GM21717 (cell line): ENCODE measurements at regions not wholly inside any gene's neighbourhood (a gene's known extent, or its start where the extent isn't known, plus 50 kb on each side); places are given as distances from the start of the nearest gene placed in this dataset.
"Not testable (repeated sequence)": the region's sequence is repeated elsewhere in the genome, so short reads cannot be mapped to it uniquely, and the experiment has no call there.

Source experiments
- ATAC-seq: cut with Tn5 transposase; IDR thresholded peaks from one replicate; pipeline ENCODE4 v1.9.1; 2021; ENCODE audit warnings: mild to moderate bottlenecking, moderate library complexity; ENCODE audit not compliant: unreplicated experiment

DNA sequence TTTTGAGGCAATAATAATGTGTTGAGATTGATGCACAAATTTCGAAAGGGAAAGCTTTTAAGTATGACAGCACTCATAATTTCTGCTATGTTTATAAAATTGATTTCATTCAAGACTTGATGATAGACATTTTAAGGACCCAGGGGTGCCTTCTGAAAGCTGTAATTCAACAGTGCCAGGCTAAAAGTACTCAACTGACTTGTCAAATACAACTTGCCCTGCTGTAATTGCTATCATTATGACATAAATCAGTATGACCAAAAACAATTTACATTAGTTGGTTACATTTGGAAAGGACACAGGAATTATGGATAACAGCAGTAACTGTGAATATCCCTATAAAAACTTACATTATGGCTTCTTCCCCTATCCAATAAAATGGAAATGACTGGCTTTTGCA, 178.9 kb downstream of the MMUT start:
- no peak for ATAC-seq

- ATAC-seq: not testable (repeated sequence)
Measured at GRCh38 chr6:49274809-49275769, 188.0 kb downstream of the MMUT start.

DNA sequence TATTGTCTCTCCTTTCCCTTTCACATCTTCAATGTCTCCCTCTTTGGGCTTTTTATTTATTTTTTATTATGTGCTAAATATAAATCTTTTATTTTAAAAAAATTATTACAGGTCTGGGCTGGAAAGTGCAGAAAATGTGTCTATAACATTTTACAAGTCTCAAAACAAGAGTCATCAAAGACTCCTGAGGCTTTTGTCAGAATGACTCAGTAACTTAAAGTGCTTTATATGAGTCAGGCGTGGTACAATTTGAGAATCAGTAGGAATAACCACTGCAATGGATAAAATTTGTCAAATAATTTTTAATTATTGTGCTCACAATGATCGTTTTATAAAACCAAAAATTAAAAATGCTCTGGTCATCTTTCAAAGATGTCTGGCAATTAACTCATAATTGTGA, 193.9 kb downstream of the MMUT start:
- ATAC-seq: no peak

- ATAC-seq: no peak
Measured at GRCh38 chr6:49264909-49265308, 198.1 kb downstream of the MMUT start.

DNA sequence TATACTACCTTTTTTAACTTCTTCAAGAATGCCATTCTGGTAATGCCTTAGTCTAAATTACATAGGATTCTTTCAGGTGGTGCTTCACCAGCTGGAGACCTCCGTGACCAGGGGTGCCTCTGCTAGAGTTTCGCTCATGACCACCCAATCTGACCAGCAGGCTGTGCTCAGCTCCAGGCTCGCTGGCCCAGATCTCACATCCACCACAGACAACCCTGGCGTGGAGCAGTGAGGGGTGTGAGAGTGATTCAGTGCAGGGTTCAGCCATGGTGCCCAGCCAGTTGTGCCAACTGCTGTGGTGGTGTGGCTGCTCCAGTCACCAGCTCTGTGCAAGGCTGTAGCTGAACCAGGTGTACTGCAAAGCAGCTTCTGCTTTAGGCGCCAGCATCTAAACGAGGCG, 198.6 kb downstream of the MMUT start:
- no peak for ATAC-seq

- ATAC-seq: no peak
Measured at GRCh38 chr6:49257549-49257948, 205.5 kb downstream of the MMUT start.

GRCh38 chr6:49255335-49255734, 207.7 kb downstream of the MMUT start:
- no peak for ATAC-seq

- no peak for ATAC-seq
Measured at GRCh38 chr6:49252901-49253300, 210.2 kb downstream of the MMUT start.

DNA sequence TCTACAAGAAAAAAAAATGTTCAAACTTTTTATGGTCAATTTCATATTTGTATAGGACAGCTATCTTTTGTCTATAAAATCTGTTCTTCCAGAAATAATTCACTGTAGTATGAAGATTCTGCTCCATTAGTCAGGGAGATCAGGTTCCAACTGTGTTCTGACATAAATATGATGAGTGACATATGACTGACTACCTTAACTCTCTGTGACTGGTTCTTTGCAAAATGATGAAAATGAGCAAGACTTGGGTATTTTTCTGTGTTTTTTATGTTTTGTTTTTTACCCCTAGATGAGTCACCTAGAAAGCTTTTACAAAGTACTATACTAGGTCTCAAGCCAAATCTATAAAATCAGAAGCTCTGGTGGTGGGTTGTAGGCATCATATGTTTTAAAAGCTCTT, 229.6 kb downstream of the MMUT start:
- ATAC-seq: no peak

DNA sequence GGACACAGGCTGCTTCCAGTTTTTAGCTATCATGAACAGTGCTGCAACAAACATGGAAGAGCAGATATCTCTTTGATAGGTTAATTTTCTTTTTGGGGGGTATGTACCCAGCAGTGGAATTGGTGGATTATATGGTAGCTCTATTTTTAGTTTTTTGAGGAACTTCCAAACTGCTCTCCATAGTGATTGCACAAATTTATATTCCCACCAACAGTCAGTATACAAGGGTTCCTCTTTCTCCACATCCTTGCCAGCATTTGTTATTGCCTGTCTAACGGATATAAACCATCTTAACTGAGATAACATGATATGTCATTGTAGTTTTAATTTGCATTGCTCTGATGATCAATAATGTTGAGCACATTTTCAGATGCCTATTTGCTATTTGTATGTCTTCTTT, 237.6 kb downstream of the MMUT start:
- no peak for ATAC-seq

- no peak for ATAC-seq
Measured at GRCh38 chr6:49220293-49220692, 242.8 kb downstream of the MMUT start.

DNA sequence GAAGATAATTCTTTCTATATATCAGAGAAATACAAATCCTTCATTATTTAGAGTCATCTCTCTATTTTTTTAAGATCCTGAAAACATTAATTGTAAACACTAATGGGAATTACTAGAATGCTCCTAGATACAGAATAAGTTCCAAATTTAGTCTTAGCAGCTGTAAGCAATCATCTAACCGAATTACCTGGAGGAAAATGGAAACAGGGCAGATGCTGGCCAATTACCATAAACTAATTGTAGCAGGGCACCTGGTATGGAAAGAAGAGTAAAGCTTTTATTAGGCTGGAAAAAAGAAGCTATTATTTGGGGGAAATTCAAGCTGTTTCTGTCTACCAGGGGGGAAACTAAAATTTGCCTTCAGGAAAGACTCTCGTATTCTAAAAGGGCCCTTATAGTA, 257.5 kb downstream of the MMUT start:
- ATAC-seq: no peak

DNA sequence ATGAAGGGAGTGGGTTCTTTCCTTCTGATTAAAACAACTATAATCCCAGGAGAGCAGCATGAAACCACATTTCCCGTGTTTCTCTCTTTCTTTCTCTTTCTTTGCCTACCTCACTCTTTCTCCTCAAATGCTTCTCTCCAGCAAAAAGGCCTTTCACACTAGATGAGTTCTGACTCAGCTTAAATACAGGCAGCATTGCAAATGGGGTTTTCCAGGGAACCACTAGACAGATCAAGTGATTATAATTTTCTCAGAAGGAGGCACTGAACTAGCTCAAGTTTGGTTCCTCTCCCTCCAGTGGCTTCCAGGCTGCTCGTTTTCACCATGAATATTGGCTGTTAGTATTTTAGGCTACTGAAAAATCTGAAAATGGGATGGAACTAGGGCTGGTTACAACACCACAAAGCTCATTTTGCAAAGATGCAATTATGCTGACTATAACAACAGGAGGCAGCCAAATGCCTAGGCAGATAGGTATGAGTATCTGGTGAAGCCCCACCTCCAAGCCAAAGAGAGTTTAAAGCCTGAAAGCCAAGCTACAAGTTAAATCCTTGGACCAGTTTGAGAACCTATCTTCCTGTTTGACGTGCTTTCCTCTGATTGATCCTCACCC, 260.0 kb downstream of the MMUT start:
- ATAC-seq: no peak

- ATAC-seq: no peak
Measured at GRCh38 chr6:49198015-49198414, 265.0 kb downstream of the MMUT start.

DNA sequence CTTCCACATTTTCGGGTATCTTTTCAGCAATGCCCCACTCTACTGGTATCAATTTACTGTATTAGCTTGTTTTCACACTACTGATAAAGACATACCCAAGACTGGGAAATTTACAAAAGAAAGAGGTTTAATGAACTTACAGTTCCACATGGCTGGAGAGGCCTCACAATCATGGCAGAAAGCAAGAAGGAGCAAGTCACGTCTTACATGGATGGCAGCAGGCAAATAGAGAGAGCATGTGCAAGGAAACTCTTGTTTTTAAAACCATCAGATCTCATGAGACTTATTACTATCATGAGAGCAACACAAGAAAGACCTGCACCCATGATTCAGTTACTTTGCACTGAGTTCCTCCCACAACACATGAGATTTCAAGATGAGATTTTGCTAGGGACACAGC, 300.7 kb downstream of the MMUT start:
- not testable (repeated sequence) for ATAC-seq

GRCh38 chr6:49155316-49155715, 307.7 kb downstream of the MMUT start:
- no peak for ATAC-seq

DNA sequence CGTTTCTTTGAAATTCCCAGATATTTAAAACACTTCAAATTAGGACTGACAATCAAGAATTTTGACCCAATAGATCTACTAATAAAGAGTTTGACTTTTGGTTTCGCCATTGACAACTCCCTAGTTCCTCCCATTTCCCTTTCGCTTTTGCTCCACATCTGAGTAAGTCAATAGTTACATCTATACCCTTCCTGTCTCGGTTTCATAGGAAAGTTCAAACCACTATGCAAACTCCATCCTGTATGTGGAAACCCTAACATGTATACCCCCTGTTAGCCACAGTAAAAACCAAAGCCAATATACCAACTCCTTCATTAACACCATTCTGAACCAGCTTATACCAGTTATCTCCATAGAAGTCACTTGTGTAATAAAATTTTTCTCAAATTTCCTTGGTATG, 311.1 kb downstream of the MMUT start:
- ATAC-seq: no peak

DNA sequence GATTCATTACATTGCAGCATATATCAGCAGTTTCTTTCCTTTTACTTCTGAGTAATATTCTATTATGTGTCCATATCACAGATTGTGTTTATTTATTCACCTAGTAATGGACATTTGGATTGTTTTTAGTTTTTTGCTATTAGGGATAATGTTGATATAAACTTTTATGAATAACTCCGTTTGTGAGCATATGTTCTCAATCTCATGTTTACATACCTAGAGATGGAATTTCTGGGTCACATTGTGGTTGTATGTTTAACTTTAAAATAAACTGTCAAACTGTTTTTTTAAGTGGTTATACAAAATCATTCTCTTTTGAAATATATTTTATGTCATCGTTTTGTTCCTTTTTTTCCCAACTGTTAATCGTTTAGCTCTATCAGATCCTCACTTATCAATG, 311.6 kb downstream of the MMUT start:
- no peak for ATAC-seq

DNA sequence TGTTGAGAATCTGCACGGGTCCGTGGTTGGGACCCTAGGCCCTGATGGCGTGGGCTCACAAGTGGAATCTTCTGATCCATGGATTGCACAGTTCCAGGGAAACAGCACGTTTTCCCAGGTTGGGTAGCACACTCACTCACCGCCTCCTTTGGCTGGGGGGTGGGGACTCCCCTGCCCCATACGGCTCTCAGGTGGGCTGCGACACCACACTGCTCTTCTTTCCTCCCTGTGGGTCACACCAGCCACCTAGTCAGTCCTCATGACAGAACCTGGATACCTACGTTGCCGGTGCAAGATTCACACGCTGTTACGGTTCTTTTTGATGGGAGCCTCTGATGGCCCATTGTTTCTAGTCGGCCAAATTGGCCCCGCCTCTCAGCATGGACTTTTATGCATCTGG, 312.0 kb downstream of the MMUT start:
- ATAC-seq: no peak

GRCh38 chr6:49145280-49145679, 317.8 kb downstream of the MMUT start:
- ATAC-seq: no peak

DNA sequence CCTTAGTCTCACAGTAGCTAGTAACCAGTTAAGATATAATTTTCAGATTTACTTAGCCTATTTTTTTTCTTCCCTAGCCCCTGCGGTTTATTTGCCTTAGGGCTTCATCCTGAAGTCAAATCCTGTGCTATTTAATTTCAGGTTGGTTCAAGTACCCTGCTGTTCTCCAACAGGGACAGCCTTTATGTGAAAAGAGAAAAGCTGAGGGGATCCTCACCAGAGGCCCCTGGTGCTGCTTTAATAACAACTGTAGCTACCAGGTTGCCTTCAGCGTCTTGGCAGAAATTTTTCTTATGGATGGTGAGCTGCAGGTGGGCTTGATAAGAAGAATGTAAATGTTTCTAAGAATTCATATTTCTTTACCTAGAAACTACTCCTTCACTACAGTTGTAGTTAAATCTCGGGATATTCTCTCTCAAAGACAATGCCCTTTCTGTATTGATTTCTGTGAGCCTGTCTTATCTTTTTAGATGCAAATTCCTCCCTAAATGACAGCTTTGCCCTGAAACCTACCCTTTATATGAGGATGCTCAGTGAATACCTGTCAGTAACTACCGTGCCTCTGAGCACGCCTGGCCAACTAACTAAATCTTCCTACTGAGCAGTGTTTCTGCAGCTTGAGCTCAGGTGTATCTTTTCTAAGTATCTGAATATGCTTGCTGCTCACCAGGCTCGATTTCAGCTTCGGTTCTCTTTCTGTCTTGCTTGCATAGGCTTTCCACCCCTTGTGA, 320.5 kb downstream of the MMUT start:
- no peak for ATAC-seq

DNA sequence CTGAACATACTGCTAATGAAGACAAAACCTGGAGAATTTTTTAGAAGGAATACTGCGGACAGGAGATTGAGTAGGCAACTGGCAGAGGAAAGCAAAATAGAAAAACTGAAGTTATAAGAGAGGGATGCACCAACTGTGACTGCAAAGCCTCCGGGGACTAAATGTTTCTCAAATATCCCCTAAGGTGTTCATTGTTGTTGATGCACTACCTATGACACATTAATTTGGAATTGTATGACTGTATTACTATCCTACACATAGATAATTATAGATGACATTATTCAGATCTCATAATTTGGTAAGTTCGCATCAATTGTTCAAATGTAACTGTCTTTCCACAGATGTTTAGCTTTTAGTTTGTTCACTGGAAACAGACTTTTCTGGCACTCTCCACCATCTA, 341.1 kb downstream of the MMUT start:
- ATAC-seq: no peak
